Ascending aorta (tissue), 2 donors: ENCODE measurements at regions not wholly inside any gene's neighbourhood (a gene's known extent, or its start where the extent isn't known, plus 50 kb on each side); places are given as distances from the start of the nearest gene placed in this dataset.

Experiments
- DNase-seq, 2 donors: peaks; one replicate each; pipeline ENCODE4 v3.0.0-alpha.2; 2019; ENCODE audit warnings: low spot score in 2 of 2
- H3K27ac ChIP-seq, 2 donors: fragments of 200-600 bp; sonication (generic); one replicate each; pipeline ENCODE4 v1.5.1; 2016 to 2017; ENCODE audit warnings: mild to moderate bottlenecking in 1 of 2
- H3K27me3 ChIP-seq: fragments of 200-600 bp; sonication (generic); one replicate; pipeline ENCODE4 v1.5.1; 2017
- H3K36me3 ChIP-seq, 2 donors: fragments of 200-600 bp; sonication (generic); one replicate each; pipeline ENCODE4 v1.5.1; 2016
- H3K4me1 ChIP-seq, 2 donors: fragments of 200-600 bp; sonication (generic); one replicate each; pipeline ENCODE4 v1.5.1; 2016 to 2017; ENCODE audit warnings: mild to moderate bottlenecking in 1 of 2
- H3K4me3 ChIP-seq, 2 donors: fragments of 200-600 bp; sonication (generic); one replicate each; pipeline ENCODE4 v1.5.1; 2016 to 2017; ENCODE audit warnings: mild to moderate bottlenecking in 1 of 2
- H3K9me3 ChIP-seq, 2 donors: fragments of 200-600 bp; sonication (generic); one replicate each; pipeline ENCODE4 v1.5.1; 2016
- CTCF ChIP-seq, 3 experiments: fragments of 200-600 bp in 2 of 3; fragments of 450-650 bp in 1 of 3; sonication (generic) in 2 of 3; IDR thresholded peaks; one replicate each; pipeline ENCODE4 v1.5.1; 2016 to 2019; ENCODE audit warnings: antibody characterized with exemption in 3 of 3, mild to moderate bottlenecking in 1 of 3, moderate library complexity in 1 of 3
- intact Hi-C: fragments of 100-400 bp; cut with DNase I; formaldehyde crosslinking; loops from one replicate; pipeline ENCODE4 v1.15.1; 2023

- Histone ChIP-seq H3K4me3 (no peak overlapping the region), H3K27ac (no peak overlapping the region), H3K4me1 (no peaks in the 10 kb centered on the region), H3K27me3 (no peaks in the 10 kb centered on the region), H3K9me3 (no peaks in the 10 kb centered on the region), H3K36me3 (no peaks in the 10 kb centered on the region)
- intact Hi-C loops, result no loop called here
- TF ChIP-seq CTCF (IDR thresholded peaks at IDR 0.05), result no peak
- DNase-seq, result no peak
Observed at GRCh38 chr12:111010916-111011657, 90.7 kb upstream of the MYL2 start.

GRCh38 chr12:111010061-111010460, 89.7 kb upstream of the MYL2 start:
- TF ChIP-seq CTCF (IDR thresholded peaks at IDR 0.05), result no peak
- Histone ChIP-seq H3K27me3 (no peaks in the 10 kb centered on the region), H3K4me1 (no peaks in the 10 kb centered on the region)

GRCh38 chr12:111006621-111007020, 86.2 kb upstream of the MYL2 start:
- TF ChIP-seq CTCF (IDR thresholded peaks at IDR 0.05), result no peak
- no peak for DNase-seq
- Histone ChIP-seq H3K9me3 (no peaks in the 10 kb centered on the region), H3K4me3 (no peak overlapping the region), H3K27me3 (no peaks in the 10 kb centered on the region), H3K4me1 (no peaks in the 10 kb centered on the region), H3K36me3 (no peaks in the 10 kb centered on the region), H3K27ac (no peak overlapping the region)
- intact Hi-C loops, result no loop called here

More at GRCh38 chr12:111010061-111010460, 89.7 kb upstream of the MYL2 start:
- Histone ChIP-seq H3K36me3 (no peaks in the 10 kb centered on the region), H3K9me3 (no peaks in the 10 kb centered on the region), H3K4me3 (no peak overlapping the region), H3K27ac (no peak overlapping the region)
- DNase-seq, result no peak
- intact Hi-C loops, result no loop called here

GRCh38 chr12:110998971-110999370, 78.6 kb upstream of the MYL2 start:
- no peaks in the 10 kb centered on the region for H3K4me1 ChIP-seq
- no peak for TF ChIP-seq CTCF (IDR thresholded peaks at IDR 0.05)
- H3K9me3 ChIP-seq, result peaks cover 18 to 19% of the 10 kb centered on the region in 2 donors

GRCh38 chr12:110998165-110998564, 77.8 kb upstream of the MYL2 start:
- Histone ChIP-seq H3K27me3 (no peaks in the 10 kb centered on the region), H3K4me1 (no peaks in the 10 kb centered on the region), H3K9me3 (peaks cover 18 to 19% of the 10 kb centered on the region in 2 donors), H3K36me3 (no peaks in the 10 kb centered on the region), H3K4me3 (no peak overlapping the region), H3K27ac (no peak overlapping the region)
- no peak for TF ChIP-seq CTCF (IDR thresholded peaks at IDR 0.05)
- intact Hi-C loops, result no loop called here
- no peak for DNase-seq

More at GRCh38 chr12:110998971-110999370, 78.6 kb upstream of the MYL2 start:
- Histone ChIP-seq H3K36me3 (no peaks in the 10 kb centered on the region), H3K27me3 (no peaks in the 10 kb centered on the region), H3K27ac (no peak overlapping the region), H3K4me3 (no peak overlapping the region)
- intact Hi-C loops, result no loop called here
- DNase-seq, result no peak
